OCI-LY3 (cell line): ENCODE measurements at regions not wholly inside any gene's neighbourhood (a gene's known extent, or its start where the extent isn't known, plus 50 kb on each side); places are given as distances from the start of the nearest gene placed in this dataset.

Source experiments
- H2AFZ ChIP-seq: fragments of 200-600, 300-600 bp; shearing (Covaris generic); 2 replicates; pipeline ENCODE4 v1.6.0; 2014; ENCODE audit warnings: antibody characterized with exemption, low read depth, low read length
- H3K27ac ChIP-seq: fragments of 200-600, 300-600 bp; sonication (generic); 2 replicates; pipeline ENCODE4 v1.5.1; 2014; ENCODE audit warnings: mild to moderate bottlenecking, low read length, moderate library complexity, mixed read lengths
- H3K27me3 ChIP-seq: fragments of 200-600, 300-600 bp; sonication (generic); 2 replicates; pipeline ENCODE4 v1.6.1; 2014; ENCODE audit warnings: low read depth, low read length, mixed read lengths
- H3K36me3 ChIP-seq: fragments of 200-600, 300-600 bp; sonication (generic); replicated peaks from 2 replicates; pipeline ENCODE3; 2014; ENCODE audit warnings: low read depth, low read length, mixed read lengths
- H3K4me1 ChIP-seq: fragments of 300-600, 200-600 bp; sonication (generic); 2 replicates; pipeline ENCODE4 v1.6.1; 2014; ENCODE audit warnings: low read length, mixed read lengths
- H3K4me2 ChIP-seq: fragments of 200-600, 300-600 bp; sonication (generic); 2 replicates; pipeline ENCODE4 v1.6.1; 2014; ENCODE audit warnings: low read length, mixed read lengths
- H3K4me3 ChIP-seq: fragments of 300-600, 200-600 bp; sonication (generic); 2 replicates; pipeline ENCODE4 v1.5.1; 2014; ENCODE audit warnings: antibody characterized with exemption, mild to moderate bottlenecking, low read length, moderate library complexity
- H3K79me2 ChIP-seq: fragments of 300-600, 200-600 bp; shearing (Covaris generic); 2 replicates; pipeline ENCODE4 v1.6.1; 2014; ENCODE audit warnings: mild to moderate bottlenecking, low read length, mixed read lengths
- H3K9ac ChIP-seq: fragments of 300-600, 200-600 bp; shearing (Covaris generic); 2 replicates; pipeline ENCODE4 v1.6.0; 2014; ENCODE audit warnings: mild to moderate bottlenecking, low read length, moderate library complexity
- H3K9me3 ChIP-seq: fragments of 200-600, 300-600 bp; shearing (Covaris generic); 2 replicates; pipeline ENCODE4 v1.6.1; 2014; ENCODE audit warnings: low read length, mixed read lengths; ENCODE audit not compliant: insufficient read depth
- H4K20me1 ChIP-seq: fragments of 200-600, 300-600 bp; sonication (generic); 2 replicates; pipeline ENCODE4 v1.6.1; 2016; ENCODE audit warnings: low read length, mixed read lengths; ENCODE audit not compliant: insufficient read depth
- EZH2phosphoT487 ChIP-seq: fragments of 200-600 bp; shearing (Covaris generic); IDR thresholded peaks from 2 replicates; pipeline ENCODE4 v1.6.1; 2018; ENCODE audit warnings: antibody characterized with exemption, mixed run types, low read depth
- TF ChIP-seq, protein P1 (sequence below): fragments of 200-600, 300-600 bp; sonication (generic); IDR thresholded peaks from 2 replicates; pipeline ENCODE4 v1.5.1; 2014; ENCODE audit warnings: antibody characterized with exemption, low read length, low read depth

DNA sequence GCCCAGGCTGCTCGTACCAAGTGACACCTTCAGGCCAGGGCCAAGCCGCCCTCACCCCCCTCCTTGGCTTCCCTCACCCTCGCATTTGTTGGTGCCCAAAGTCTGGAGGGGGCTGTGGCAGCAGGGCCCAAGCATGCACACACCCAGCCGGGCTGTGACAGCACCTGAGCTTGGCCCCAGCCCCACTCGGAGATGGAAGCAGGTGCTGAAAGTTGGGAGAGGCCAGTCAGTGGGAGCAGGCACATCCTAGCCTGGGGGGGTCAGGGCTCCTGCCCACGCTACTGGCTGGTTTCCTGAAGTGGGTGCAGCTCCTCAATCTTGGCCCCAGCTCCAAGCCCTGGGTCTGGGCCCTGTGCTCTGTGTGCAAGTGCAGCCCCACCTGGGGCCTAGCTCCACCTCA lies 228.0 kb downstream of the RDH14 start:
- H3K4me2 ChIP-seq: no peak overlapping the region
- H3K9me3 ChIP-seq: no peaks in the 10 kb centered on the region
- TF ChIP-seq, protein P1, sequence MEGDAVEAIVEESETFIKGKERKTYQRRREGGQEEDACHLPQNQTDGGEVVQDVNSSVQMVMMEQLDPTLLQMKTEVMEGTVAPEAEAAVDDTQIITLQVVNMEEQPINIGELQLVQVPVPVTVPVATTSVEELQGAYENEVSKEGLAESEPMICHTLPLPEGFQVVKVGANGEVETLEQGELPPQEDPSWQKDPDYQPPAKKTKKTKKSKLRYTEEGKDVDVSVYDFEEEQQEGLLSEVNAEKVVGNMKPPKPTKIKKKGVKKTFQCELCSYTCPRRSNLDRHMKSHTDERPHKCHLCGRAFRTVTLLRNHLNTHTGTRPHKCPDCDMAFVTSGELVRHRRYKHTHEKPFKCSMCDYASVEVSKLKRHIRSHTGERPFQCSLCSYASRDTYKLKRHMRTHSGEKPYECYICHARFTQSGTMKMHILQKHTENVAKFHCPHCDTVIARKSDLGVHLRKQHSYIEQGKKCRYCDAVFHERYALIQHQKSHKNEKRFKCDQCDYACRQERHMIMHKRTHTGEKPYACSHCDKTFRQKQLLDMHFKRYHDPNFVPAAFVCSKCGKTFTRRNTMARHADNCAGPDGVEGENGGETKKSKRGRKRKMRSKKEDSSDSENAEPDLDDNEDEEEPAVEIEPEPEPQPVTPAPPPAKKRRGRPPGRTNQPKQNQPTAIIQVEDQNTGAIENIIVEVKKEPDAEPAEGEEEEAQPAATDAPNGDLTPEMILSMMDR: no peak
- no peak for TF ChIP-seq EZH2phosphoT487
- H3K4me3 ChIP-seq: no peak overlapping the region
- no peaks in the 10 kb centered on the region for H3K79me2 ChIP-seq
- no peaks in the 10 kb centered on the region for H3K4me1 ChIP-seq
- peaks cover 10% of the 10 kb centered on the region; the same call in 1 of the 2 replicates for H3K27me3 ChIP-seq
- H3K36me3 ChIP-seq: no peaks in the 10 kb centered on the region
- no peak overlapping the region for H2AFZ ChIP-seq
- no peak overlapping the region for H3K27ac ChIP-seq
- H4K20me1 ChIP-seq: no peaks in the 10 kb centered on the region
- no peak overlapping the region for H3K9ac ChIP-seq

DNA sequence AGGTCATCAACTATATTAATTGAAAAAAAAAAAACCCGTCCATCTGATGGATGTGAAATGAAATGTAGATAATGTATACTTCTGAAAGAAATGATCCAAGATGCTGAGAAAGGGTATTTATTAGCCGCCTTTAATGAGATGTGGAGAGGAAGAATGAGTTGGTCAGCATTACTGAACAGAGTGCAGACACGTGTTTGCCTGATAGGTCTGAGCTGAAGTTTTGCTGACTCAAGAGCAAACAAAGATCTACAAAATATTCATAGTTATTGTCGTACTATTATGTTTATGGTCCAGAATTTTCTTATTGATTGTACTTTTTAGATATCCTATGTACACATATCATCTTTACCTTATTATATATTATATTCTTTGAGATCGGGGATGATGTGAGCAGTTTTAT lies 235.3 kb downstream of the RDH14 start:
- no peak overlapping the region for H3K4me2 ChIP-seq
- no peaks in the 10 kb centered on the region for H3K9me3 ChIP-seq
- no peaks in the 10 kb centered on the region for H3K4me1 ChIP-seq
- H3K79me2 ChIP-seq: no peaks in the 10 kb centered on the region
- no peak overlapping the region for H3K4me3 ChIP-seq
- TF ChIP-seq, protein P1: no peak
- no peak for TF ChIP-seq EZH2phosphoT487
- H4K20me1 ChIP-seq: no peaks in the 10 kb centered on the region
- no peak overlapping the region for H2AFZ ChIP-seq
- no peak overlapping the region for H3K9ac ChIP-seq
- 0 out of 2 replicates have a peak, but pooled peaks cover 8% of the 10 kb centered on the region for H3K27me3 ChIP-seq
- no peaks in the 10 kb centered on the region for H3K36me3 ChIP-seq
- no peak overlapping the region for H3K27ac ChIP-seq

DNA sequence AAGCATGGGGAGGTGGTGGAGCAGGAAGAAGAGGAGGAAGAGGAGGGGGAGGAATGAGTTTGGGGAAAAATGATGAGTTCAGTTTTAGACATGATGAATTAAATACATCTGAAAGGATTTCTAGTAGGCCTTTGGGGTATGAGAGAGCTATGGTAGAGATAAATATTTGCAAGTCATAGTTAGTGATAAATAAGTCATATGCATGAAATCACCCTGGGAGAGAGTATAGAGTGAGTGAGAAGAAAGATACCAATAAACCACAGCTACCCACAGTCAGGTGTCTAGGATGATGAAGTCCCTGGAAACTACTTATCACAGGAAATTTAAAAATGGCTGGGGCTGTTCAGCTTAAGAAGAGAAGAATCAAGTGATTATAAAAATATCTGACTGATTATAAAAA lies 240.5 kb downstream of the RDH14 start:
- Histone ChIP-seq H3K27me3 (0 out of 2 replicates have a peak, but pooled peaks cover 3% of the 10 kb centered on the region), H3K4me2 (no peak overlapping the region), H3K9ac (no peak overlapping the region), H3K4me1 (no peaks in the 10 kb centered on the region), H3K4me3 (no peak overlapping the region), H3K36me3 (no peaks in the 10 kb centered on the region), H4K20me1 (no peaks in the 10 kb centered on the region), H3K27ac (no peak overlapping the region), H2AFZ (no peak overlapping the region), H3K79me2 (no peaks in the 10 kb centered on the region), H3K9me3 (no peaks in the 10 kb centered on the region)
- TF ChIP-seq, protein P1: no peak
- TF ChIP-seq EZH2phosphoT487: no peak

DNA sequence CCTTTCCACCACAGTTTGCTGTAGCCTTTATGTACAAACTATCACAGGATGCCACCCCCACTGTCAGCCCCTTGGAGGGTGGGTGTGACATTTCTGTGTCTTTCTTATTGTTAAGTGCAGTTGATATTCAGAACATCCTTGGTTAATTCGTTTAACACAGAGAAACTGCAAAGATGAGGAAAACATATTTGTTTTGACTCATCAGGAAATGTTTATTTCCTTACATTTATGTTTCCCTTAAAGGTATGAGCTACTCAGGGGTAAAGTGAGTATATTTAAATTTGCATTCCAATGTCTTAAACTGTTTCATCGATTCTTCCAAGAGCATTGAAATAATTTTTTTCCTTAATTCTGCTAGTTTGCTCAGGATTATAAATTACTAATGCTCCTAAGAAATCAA lies 243.4 kb downstream of the RDH14 start:
- H3K4me1 ChIP-seq: no peaks in the 10 kb centered on the region

More for the DNA sequence above, 243.4 kb downstream of the RDH14 start:
- H3K4me3 ChIP-seq: no peak overlapping the region
- no peaks in the 10 kb centered on the region for H3K9me3 ChIP-seq
- no peaks in the 10 kb centered on the region for H3K79me2 ChIP-seq
- H4K20me1 ChIP-seq: no peaks in the 10 kb centered on the region
- H3K27ac ChIP-seq: no peak overlapping the region
- peaks cover 7% of the 10 kb centered on the region; the same call in 1 of the 2 replicates for H3K27me3 ChIP-seq
- no peak overlapping the region for H3K4me2 ChIP-seq
- no peak overlapping the region for H3K9ac ChIP-seq
- TF ChIP-seq EZH2phosphoT487: no peak
- TF ChIP-seq, protein P1: no peak
- H3K36me3 ChIP-seq: no peaks in the 10 kb centered on the region
- H2AFZ ChIP-seq: no peak overlapping the region
